ENCODE measurements at regions not wholly inside any gene's neighbourhood (a gene's known extent, or its start where the extent isn't known, plus 50 kb on each side); places are given as distances from the start of the nearest gene placed in this dataset.

DNA sequence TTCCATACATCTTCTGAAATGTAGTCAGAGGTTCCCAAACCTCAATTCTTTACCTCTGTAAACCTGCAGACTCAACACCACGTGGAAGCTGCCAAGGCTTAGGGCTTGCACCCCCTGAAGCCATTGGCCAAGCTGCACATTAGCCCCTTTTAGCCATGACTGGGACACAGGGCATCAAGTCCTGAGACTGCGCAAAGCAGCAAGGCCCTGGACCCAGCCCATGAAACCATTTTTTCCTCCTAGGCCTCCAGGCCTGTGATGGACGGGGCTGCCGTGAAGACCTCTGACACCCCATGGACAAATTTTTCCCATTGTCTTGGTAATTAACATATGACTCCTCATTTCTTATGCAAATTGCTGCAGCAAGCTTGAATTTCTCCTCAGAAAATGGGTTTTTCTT is 727.8 kb downstream of the C6orf118 start:
- DNase-seq = no peak
- Histone ChIP-seq H3K36me3 (ENCODE audit: insufficient read depth, low read length) (no peaks in the 10 kb centered on the region), H3K27ac (ENCODE audit: low read depth in 1 of 2, low read length in 2 of 2) (no peak overlapping the region), H3K9me3 (ENCODE audit: control insufficient read depth in 1 of 2, insufficient read depth in 1 of 2, low read length in 2 of 2) (peaks cover 6 to 11% of the 10 kb centered on the region in 2 experiments), H3K4me3 (ENCODE audit: low read length) (no peak overlapping the region), H3K4me1 (ENCODE audit: insufficient read depth, low read length) (no peaks in the 10 kb centered on the region), H3K27me3 (ENCODE audit: control insufficient read depth in 1 of 2, insufficient read depth in 2 of 2, low read length in 2 of 2) (no peaks in the 10 kb centered on the region)
- Mint-ChIP-seq H3K4me1 (ENCODE audit: low read depth) (no peaks in the 10 kb centered on the region), H3K36me3 (ENCODE audit: low read depth) (no peaks in the 10 kb centered on the region), H3K4me3 (no peak overlapping the region), H3K9me3 (peaks cover 13% of the 10 kb centered on the region), H3K27ac (no peak overlapping the region), H3K27me3 (no peaks in the 10 kb centered on the region)
- TF ChIP-seq, protein P1, sequence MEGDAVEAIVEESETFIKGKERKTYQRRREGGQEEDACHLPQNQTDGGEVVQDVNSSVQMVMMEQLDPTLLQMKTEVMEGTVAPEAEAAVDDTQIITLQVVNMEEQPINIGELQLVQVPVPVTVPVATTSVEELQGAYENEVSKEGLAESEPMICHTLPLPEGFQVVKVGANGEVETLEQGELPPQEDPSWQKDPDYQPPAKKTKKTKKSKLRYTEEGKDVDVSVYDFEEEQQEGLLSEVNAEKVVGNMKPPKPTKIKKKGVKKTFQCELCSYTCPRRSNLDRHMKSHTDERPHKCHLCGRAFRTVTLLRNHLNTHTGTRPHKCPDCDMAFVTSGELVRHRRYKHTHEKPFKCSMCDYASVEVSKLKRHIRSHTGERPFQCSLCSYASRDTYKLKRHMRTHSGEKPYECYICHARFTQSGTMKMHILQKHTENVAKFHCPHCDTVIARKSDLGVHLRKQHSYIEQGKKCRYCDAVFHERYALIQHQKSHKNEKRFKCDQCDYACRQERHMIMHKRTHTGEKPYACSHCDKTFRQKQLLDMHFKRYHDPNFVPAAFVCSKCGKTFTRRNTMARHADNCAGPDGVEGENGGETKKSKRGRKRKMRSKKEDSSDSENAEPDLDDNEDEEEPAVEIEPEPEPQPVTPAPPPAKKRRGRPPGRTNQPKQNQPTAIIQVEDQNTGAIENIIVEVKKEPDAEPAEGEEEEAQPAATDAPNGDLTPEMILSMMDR (IDR thresholded peaks at IDR 0.05) = no peak
- POLR2A ChIA-PET = no interaction called here
- ATAC-seq (ENCODE audit: poor library complexity) = no peak
- CTCF ChIA-PET = no interaction called here
- intact Hi-C loops (cut with DNase I, micrococcal nuclease) = no loop called here

DNA sequence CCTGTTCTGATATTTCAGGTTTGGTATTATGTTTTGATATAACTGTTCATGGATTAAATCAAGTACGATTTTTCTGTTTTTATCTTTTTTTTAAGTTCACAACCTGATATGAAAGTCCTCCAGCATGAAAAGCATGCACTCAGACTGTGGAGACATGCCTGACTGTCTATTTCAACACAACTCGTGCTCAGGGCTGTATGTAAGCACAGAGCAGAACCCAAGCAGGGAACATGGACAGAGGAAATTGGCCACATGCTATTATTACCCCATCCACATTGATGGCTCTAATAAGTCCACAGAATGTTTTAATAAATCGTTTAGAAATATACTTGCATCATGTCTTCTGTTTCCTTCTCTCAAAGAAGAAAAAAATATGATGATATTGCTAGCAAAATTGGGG is 730.4 kb downstream of the C6orf118 start:
- POLR2A ChIA-PET = no interaction called here
- Histone ChIP-seq H3K36me3 (ENCODE audit: insufficient read depth, low read length) (no peaks in the 10 kb centered on the region), H3K27me3 (ENCODE audit: control insufficient read depth in 1 of 2, insufficient read depth in 2 of 2, low read length in 2 of 2) (no peaks in the 10 kb centered on the region), H3K4me3 (ENCODE audit: low read length) (no peak overlapping the region), H3K9me3 (ENCODE audit: control insufficient read depth in 1 of 2, insufficient read depth in 1 of 2, low read length in 2 of 2) (peaks cover 6 to 8% of the 10 kb centered on the region in 2 experiments), H3K4me1 (ENCODE audit: insufficient read depth, low read length) (no peaks in the 10 kb centered on the region), H3K27ac (ENCODE audit: low read depth in 1 of 2, low read length in 2 of 2) (no peak overlapping the region)
- DNase-seq (no peak), ATAC-seq (ENCODE audit: poor library complexity) (no peak)
- Mint-ChIP-seq H3K4me3 (no peak overlapping the region), H3K27me3 (no peaks in the 10 kb centered on the region), H3K36me3 (ENCODE audit: low read depth) (no peaks in the 10 kb centered on the region), H3K27ac (no peak overlapping the region), H3K9me3 (peaks cover 18% of the 10 kb centered on the region), H3K4me1 (ENCODE audit: low read depth) (no peaks in the 10 kb centered on the region)
- CTCF ChIA-PET = no interaction called here
- TF ChIP-seq, protein P1 (IDR thresholded peaks at IDR 0.05) = no peak
- intact Hi-C loops (cut with DNase I, micrococcal nuclease) = no loop called here

DNA sequence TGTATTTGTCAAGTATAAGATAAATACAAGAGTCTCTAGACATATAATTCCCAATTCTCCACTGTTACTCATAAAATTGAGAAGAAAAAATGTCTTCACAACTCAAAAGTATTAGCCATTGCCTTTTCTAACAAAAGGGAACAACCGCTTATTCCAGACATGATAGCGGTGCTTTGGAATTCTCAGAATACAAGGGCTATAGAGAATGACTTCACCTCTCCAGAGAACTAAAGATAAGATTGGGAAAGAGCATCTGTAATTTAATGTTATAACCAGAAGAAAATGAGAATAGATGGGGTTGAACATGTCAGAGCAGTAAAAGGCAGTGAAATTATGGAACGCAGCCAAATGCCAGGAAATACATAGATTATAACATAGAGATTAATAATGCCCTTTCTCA is 730.8 kb downstream of the C6orf118 start:
- intact Hi-C loops (cut with DNase I, micrococcal nuclease) = no loop called here
- Histone ChIP-seq H3K4me3 (ENCODE audit: low read length) (no peak overlapping the region), H3K36me3 (ENCODE audit: insufficient read depth, low read length) (no peaks in the 10 kb centered on the region), H3K27ac (ENCODE audit: low read depth in 1 of 2, low read length in 2 of 2) (no peak overlapping the region), H3K27me3 (ENCODE audit: control insufficient read depth in 1 of 2, insufficient read depth in 2 of 2, low read length in 2 of 2) (no peaks in the 10 kb centered on the region), H3K4me1 (ENCODE audit: insufficient read depth, low read length) (no peaks in the 10 kb centered on the region), H3K9me3 (ENCODE audit: control insufficient read depth in 1 of 2, insufficient read depth in 1 of 2, low read length in 2 of 2) (peaks cover 6 to 8% of the 10 kb centered on the region in 2 experiments)
- Mint-ChIP-seq H3K4me1 (ENCODE audit: low read depth) (no peaks in the 10 kb centered on the region), H3K27me3 (no peaks in the 10 kb centered on the region), H3K36me3 (ENCODE audit: low read depth) (no peaks in the 10 kb centered on the region), H3K9me3 (peaks cover 20% of the 10 kb centered on the region), H3K4me3 (no peak overlapping the region), H3K27ac (no peak overlapping the region)
- ATAC-seq (ENCODE audit: poor library complexity) = no peak
- TF ChIP-seq, protein P1 (IDR thresholded peaks at IDR 0.05) = no peak
- CTCF ChIA-PET = no interaction called here
- POLR2A ChIA-PET = no interaction called here
- DNase-seq = no peak

Measured in CD4-positive, alpha-beta T cell (primary cell).